ENCODE measurements at regions not wholly inside any gene's neighbourhood (a gene's known extent, or its start where the extent isn't known, plus 50 kb on each side); places are given as distances from the start of the nearest gene placed in this dataset.
"Not testable (repeated sequence)": the region's sequence is repeated elsewhere in the genome, so short reads cannot be mapped to it uniquely, and the experiment has no call there.

DNA sequence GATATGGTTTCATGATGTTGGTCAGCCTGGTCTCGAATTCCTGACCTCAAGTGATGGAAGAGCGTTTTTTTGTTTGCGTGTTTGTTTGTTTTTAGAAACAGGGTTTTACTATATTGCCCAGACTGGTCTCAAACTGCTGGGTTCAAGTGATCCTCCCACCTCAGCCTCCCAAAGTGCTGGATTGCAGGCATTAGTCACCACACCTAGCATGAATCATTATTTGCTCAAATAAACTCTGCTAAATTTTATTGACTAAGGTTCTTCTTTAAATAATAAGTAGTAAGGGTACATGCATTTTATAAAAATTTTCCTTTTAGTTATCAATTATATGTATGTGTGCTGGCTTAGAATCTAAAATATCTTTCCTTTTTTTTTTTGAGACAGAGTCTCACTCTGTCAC lies 52.9 kb downstream of the ZBTB9 start:
- Histone ChIP-seq H3K4me3 (ENCODE audit: low read length in 2 of 2) (no peak overlapping the region), H3K27ac (ENCODE audit: low read depth, low read length) (no peak overlapping the region), H3K27me3 (ENCODE audit: insufficient read depth, low read length) (no peaks in the 10 kb centered on the region), H3K36me3 (ENCODE audit: insufficient read depth, low read length) (no peaks in the 10 kb centered on the region), H3K4me1 (ENCODE audit: insufficient read depth, low read length) (peaks cover 3% of the 10 kb centered on the region), H3K9me3 (ENCODE audit: control insufficient read depth in 1 of 2, low read length in 2 of 2) (no peaks in the 10 kb centered on the region)
- DNase-seq = no peak
- Mint-ChIP-seq H3K27me3 (peaks cover 0 to 5% of the 10 kb centered on the region in 2 donors), H3K27ac (no peak overlapping the region), H3K9me3 (peaks cover 0 to 3% (median 0%) of the 10 kb centered on the region in 8 donors), H3K36me3 (no peaks in the 10 kb centered on the region), H3K4me3 (no peak overlapping the region), H3K4me1 (peaks cover 2 to 13% (median 5%) of the 10 kb centered on the region in 4 donors)
- POLR2A ChIA-PET (ENCODE audit: partially characterized antibody) = no interaction called here
- intact Hi-C loops (cut with micrococcal nuclease) = no loop called here
- CTCF ChIA-PET (ENCODE audit: partially characterized antibody) = no interaction called here

DNA sequence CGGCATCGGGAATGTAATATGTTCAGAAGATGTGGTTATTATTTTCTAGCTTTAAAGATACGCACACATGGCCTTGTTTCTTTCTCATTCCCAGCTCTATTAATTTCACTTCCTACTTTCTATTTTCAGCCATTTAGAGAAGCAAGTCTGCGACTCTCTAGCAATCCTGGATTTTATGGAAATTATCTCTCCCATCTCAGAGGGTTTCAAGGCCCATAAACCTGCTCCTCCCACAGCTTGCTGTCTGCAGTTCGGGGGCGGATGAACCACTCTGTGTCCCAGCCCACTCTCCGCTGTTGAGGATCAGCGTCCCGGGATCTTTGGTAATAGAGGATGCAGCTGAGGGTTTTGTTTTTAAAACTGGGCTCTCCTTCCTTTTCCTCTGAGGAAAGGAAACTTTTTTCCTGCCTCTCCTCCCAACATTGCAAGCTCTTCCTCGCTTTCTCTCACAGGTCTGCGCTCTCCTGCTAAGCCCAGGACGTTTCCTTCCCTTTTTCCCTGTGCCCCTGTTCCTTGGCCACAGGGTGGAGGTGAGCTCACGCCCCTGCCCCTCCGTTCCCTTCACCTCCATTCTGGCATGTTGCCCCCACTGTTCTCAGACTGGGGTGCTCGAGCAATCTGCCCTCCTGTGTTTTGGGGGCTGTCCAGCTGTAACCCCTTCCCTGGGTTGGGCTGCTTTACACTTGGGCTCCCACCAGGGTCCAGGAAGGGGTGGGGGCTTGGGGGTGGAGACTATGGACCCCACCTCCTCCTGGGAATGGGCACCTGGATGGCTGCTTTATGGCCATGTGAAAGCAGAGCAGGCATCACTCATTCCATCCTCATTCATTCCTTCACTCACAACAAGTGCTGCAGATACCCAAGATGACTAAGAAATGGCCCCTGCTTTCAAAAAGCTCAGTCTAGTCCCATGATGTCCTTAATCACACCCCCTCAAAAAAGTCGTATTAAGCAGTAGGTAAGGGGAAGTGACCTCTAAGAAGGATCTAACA lies 54.9 kb downstream of the ZBTB9 start:
- peaks cover 2 to 21% (median 8%) of the 10 kb centered on the region in 4 donors for H3K4me1 Mint-ChIP-seq
- H3K27ac Mint-ChIP-seq = peak overlapping the region in 1 of 7 donors; percentile 4
- Histone ChIP-seq H3K27me3 (ENCODE audit: insufficient read depth, low read length) (no peaks in the 10 kb centered on the region), H3K27ac (ENCODE audit: low read depth, low read length) (no peak overlapping the region), H3K36me3 (ENCODE audit: insufficient read depth, low read length) (no peaks in the 10 kb centered on the region), H3K9me3 (ENCODE audit: control insufficient read depth in 1 of 2, low read length in 2 of 2) (no peaks in the 10 kb centered on the region), H3K4me3 (ENCODE audit: low read length in 2 of 2) (no peak overlapping the region), H3K4me1 (ENCODE audit: insufficient read depth, low read length) (peaks cover 8% of the 10 kb centered on the region)
- no peaks in the 10 kb centered on the region for H3K9me3 Mint-ChIP-seq
- no peak for DNase-seq
- no peaks in the 10 kb centered on the region for H3K36me3 Mint-ChIP-seq
- intact Hi-C loops (cut with micrococcal nuclease) = no loop called here
- no peak overlapping the region for H3K4me3 Mint-ChIP-seq
- POLR2A ChIA-PET (ENCODE audit: partially characterized antibody) = no interaction called here
- H3K27me3 Mint-ChIP-seq = peaks cover 0 to 6% of the 10 kb centered on the region in 2 donors
- CTCF ChIA-PET (ENCODE audit: partially characterized antibody) = no interaction called here

DNA sequence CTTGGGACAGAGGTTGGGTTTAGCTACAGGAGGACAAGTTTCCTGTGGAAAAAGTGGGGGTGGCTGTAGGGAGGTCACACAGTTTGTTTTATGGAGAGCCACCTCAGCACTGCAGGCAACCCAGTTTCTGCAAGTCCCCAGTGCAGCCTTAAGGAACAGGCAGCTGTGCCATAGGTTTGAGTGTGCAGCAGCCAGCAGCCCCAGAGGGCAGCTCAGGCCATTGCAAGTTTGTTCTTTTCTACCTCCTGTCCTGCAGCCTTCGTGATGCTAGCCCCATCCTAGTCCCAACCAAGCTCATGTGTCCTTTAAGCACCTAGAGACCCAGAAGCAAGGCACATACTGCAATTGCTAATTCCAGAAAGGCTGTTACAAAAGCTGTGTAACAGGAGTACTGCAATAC lies 58.8 kb downstream of the ZBTB9 start:
- H3K4me3 Mint-ChIP-seq = no peak overlapping the region
- peaks cover 0 to 6% of the 10 kb centered on the region in 2 donors for H3K27me3 Mint-ChIP-seq
- H3K27ac ChIP-seq (ENCODE audit: low read depth, low read length) = no peak overlapping the region
- intact Hi-C loops (cut with micrococcal nuclease) = no loop called here
- POLR2A ChIA-PET (ENCODE audit: partially characterized antibody) = interaction anchor here (1.3 kb wide), 2 partner anchors 21 to 58 kb away, joined by 3 read pairs; no protein-coding TSS in a partner anchor
- peaks cover 2 to 21% (median 8%) of the 10 kb centered on the region in 4 donors for H3K4me1 Mint-ChIP-seq
- H3K4me3 ChIP-seq (ENCODE audit: low read length in 2 of 2) = no peak overlapping the region
- DNase-seq = no peak
- no peaks in the 10 kb centered on the region for H3K36me3 Mint-ChIP-seq
- H3K27me3 ChIP-seq (ENCODE audit: insufficient read depth, low read length) = no peaks in the 10 kb centered on the region
- peak overlapping the region in 1 of 7 donors; percentile 30 for H3K27ac Mint-ChIP-seq
- CTCF ChIA-PET (ENCODE audit: partially characterized antibody) = no interaction called here
- H3K4me1 ChIP-seq (ENCODE audit: insufficient read depth, low read length) = peaks cover 8% of the 10 kb centered on the region
- no peaks in the 10 kb centered on the region for H3K9me3 Mint-ChIP-seq
- no peaks in the 10 kb centered on the region for H3K36me3 ChIP-seq (ENCODE audit: insufficient read depth, low read length)
- no peaks in the 10 kb centered on the region for H3K9me3 ChIP-seq (ENCODE audit: control insufficient read depth in 1 of 2, low read length in 2 of 2)

DNA sequence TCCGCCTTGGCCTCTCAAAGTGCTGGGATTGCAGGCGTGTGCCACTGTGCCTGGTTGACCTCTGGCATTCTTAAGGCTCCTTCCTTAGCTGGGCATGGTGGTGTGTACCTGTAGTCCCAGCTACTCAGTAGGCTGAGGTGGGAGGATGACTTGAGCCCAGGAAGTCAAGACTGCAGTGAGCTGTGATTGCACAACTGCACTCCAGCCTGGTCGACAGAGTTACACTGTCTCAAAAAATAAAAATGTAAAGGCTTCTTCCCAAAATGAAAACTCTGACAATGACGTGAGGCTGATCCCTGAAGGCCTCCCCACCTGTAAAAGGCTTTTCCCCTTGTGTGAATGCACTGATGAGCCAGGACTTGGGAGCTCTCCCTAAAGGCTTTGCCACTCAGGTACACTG lies 62.4 kb downstream of the ZBTB9 start:
- peaks cover 0 to 1% of the 10 kb centered on the region in 2 donors for H3K27me3 Mint-ChIP-seq
- H3K27ac Mint-ChIP-seq = no peak overlapping the region
- no peak overlapping the region for H3K4me3 ChIP-seq (ENCODE audit: low read length in 2 of 2)
- CTCF ChIA-PET (ENCODE audit: partially characterized antibody) = no interaction called here
- H3K4me1 ChIP-seq (ENCODE audit: insufficient read depth, low read length) = peaks cover 8% of the 10 kb centered on the region
- H3K27ac ChIP-seq (ENCODE audit: low read depth, low read length) = no peak overlapping the region
- no peaks in the 10 kb centered on the region for H3K9me3 ChIP-seq (ENCODE audit: control insufficient read depth in 1 of 2, low read length in 2 of 2)
- intact Hi-C loops (cut with micrococcal nuclease) = no loop called here
- no peak overlapping the region for H3K4me3 Mint-ChIP-seq
- POLR2A ChIA-PET (ENCODE audit: partially characterized antibody) = interaction anchor here (0.6 kb wide), 1 partner anchor 40 kb away, joined by 3 read pairs; no protein-coding TSS in a partner anchor
- H3K36me3 ChIP-seq (ENCODE audit: insufficient read depth, low read length) = no peaks in the 10 kb centered on the region
- H3K36me3 Mint-ChIP-seq = no peaks in the 10 kb centered on the region
- H3K4me1 Mint-ChIP-seq = peaks cover 2 to 17% (median 7%) of the 10 kb centered on the region in 4 donors
- DNase-seq = no peak
- no peaks in the 10 kb centered on the region for H3K9me3 Mint-ChIP-seq
- H3K27me3 ChIP-seq (ENCODE audit: insufficient read depth, low read length) = no peaks in the 10 kb centered on the region

DNA sequence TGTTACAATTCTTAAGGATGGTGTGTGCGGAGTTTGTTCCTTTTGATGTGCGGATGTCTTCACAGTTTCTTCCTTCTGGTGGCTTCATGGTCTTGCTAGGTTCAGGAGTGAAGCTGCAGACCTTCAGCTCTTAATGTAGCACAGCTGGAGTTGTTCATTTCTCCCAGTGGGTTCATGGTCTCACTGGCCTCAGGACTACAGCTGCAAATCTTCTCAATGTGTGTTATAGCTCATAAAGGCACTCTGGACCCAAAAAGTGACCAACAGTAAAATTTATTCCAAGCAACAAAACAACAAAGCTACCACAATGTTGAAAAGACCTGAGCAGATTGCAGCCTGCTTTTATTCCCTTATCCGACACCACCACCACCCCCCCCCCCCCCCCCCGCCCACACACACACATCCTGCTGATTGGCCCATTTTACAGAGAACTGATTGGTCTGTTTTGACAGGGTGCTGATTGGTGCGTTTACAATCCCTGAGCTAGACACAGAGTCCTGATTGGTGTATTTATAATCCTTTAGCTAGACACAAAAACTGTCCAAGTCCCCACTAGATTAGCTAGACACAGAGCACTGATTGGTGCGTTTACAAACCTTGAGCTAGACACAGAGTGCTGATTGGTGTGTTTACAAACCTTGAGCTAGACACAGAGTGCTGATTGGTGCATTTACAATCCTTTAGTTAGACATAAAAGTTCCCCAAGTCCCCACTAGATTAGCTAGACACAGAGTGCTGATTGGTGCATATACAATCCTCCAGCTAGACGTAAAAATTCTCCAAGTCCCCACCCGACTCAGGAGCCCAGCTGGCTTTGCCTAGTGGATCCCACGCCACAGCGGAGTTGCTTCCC lies 59.2 kb downstream of the BAK1 start:
- H3K27me3 ChIP-seq (ENCODE audit: insufficient read depth, low read length); H3K9me3 Mint-ChIP-seq; H3K4me1 ChIP-seq (ENCODE audit: insufficient read depth, low read length); H3K27me3 Mint-ChIP-seq; intact Hi-C loops (cut with micrococcal nuclease); H3K27ac Mint-ChIP-seq; H3K27ac ChIP-seq (ENCODE audit: low read depth, low read length); DNase-seq; H3K4me3 Mint-ChIP-seq; H3K4me3 ChIP-seq (ENCODE audit: low read length in 2 of 2); POLR2A ChIA-PET (ENCODE audit: partially characterized antibody); H3K4me1 Mint-ChIP-seq; H3K9me3 ChIP-seq (ENCODE audit: control insufficient read depth in 1 of 2, low read length in 2 of 2); H3K36me3 ChIP-seq (ENCODE audit: insufficient read depth, low read length); H3K36me3 Mint-ChIP-seq: not testable (repeated sequence)
- CTCF ChIA-PET (ENCODE audit: partially characterized antibody) = interaction anchor here (0.7 kb wide), 1 partner anchor 26 kb away, joined by 3 read pairs; no protein-coding TSS in a partner anchor

DNA sequence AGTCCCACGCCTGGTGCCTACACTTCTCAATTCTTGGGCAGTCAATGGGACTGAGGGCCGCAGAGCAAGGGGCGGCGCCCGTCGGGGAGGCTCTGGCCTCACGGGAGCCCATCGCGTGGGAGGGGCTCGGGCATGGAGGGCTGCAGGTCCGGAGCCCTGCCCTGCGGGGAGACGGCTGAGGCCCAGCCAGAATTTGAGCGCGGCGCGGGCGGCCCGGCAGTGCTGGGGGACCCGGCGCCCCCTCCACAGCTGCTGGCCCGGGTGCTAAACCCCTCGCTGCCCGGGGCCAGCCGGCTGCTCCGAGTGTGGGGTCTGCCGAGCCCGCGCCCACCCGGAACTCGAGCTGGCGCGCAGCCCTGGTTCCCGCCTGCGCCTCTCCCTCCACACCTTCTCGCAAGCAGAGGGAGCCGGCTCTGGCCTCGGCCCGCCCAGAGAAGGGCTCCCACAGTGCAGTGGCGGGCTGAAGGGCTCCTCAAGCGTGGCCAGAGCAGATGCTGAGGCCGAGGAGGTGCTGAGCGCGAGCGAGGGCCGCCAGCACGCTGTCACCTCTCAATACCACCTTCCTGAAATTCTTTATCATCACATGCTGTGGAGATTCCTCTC lies 58.5 kb downstream of the BAK1 start:
- ChIA-PET POLR2A (ENCODE audit: partially characterized antibody) (no interaction called here), CTCF (ENCODE audit: partially characterized antibody) (no interaction called here)
- Histone ChIP-seq H3K4me3 (ENCODE audit: low read length in 2 of 2) (no peak overlapping the region), H3K27me3 (ENCODE audit: insufficient read depth, low read length) (no peaks in the 10 kb centered on the region), H3K36me3 (ENCODE audit: insufficient read depth, low read length) (no peaks in the 10 kb centered on the region), H3K27ac (ENCODE audit: low read depth, low read length) (no peak overlapping the region), H3K9me3 (ENCODE audit: control insufficient read depth in 1 of 2, low read length in 2 of 2) (no peaks in the 10 kb centered on the region), H3K4me1 (ENCODE audit: insufficient read depth, low read length) (no peaks in the 10 kb centered on the region)
- Mint-ChIP-seq H3K27ac (peak overlapping the region in 1 of 7 donors; percentile 29), H3K36me3 (no peaks in the 10 kb centered on the region), H3K4me1 (peaks cover 0 to 3% (median 0%) of the 10 kb centered on the region in 4 donors), H3K9me3 (no peaks in the 10 kb centered on the region), H3K4me3 (no peak overlapping the region), H3K27me3 (no peaks in the 10 kb centered on the region)
- intact Hi-C loops (cut with micrococcal nuclease) = no loop called here
- DNase-seq = no peak
